ENCODE measurements at regions not wholly inside any gene's neighbourhood (a gene's known extent, or its start where the extent isn't known, plus 50 kb on each side); places are given as distances from the start of the nearest gene placed in this dataset.

DNA sequence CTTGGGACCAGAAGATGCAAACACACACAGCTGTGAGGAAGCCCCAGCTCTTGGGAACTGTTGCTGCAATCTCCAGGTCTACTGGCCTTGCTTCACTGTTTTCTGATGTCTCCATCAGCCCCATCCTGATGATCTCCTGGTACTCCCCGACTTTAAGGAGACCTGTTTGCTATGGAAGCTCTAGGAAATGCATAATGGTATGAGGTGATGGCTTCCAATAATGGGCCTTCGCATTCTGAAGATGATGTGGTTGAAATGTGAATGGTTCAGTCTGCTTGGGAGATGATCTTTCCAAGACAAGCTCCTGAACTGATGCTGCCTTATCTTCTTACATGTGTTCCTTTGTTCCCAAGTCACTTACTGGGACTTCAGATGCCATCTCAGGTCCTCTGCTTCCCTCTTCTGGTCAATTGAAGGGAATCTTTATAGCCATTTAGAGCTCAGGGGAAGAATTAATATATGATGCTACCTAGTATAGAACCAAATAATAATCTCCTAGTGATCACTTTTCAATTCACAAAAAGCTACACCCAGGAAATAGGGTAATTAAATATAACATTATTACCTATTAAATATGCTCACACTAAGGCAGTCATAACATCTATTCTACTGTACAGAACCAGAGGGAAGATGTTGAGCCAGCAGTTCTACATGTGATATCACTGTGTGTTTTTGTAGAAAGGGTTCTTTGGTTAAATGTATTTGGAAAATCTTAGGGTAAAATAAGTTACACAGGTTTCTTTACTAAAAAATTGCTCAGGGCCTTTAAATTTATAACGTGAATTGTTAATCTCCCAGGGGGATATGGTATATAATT is 73.9 kb upstream of the VTCN1 start:
- intact Hi-C loops (cut with DNase I, micrococcal nuclease): loop anchor here (5.0 to 10.0 kb wide), 3 partner anchors 160 to 220 kb away; partner anchors contain the start of genes TRIM45 (in 1 of the 2) and TTF2 (in 1 of the 2)
- no peaks in the 10 kb centered on the region for H3K36me3 ChIP-seq (ENCODE audit: low read depth)
- TF ChIP-seq, protein P1, sequence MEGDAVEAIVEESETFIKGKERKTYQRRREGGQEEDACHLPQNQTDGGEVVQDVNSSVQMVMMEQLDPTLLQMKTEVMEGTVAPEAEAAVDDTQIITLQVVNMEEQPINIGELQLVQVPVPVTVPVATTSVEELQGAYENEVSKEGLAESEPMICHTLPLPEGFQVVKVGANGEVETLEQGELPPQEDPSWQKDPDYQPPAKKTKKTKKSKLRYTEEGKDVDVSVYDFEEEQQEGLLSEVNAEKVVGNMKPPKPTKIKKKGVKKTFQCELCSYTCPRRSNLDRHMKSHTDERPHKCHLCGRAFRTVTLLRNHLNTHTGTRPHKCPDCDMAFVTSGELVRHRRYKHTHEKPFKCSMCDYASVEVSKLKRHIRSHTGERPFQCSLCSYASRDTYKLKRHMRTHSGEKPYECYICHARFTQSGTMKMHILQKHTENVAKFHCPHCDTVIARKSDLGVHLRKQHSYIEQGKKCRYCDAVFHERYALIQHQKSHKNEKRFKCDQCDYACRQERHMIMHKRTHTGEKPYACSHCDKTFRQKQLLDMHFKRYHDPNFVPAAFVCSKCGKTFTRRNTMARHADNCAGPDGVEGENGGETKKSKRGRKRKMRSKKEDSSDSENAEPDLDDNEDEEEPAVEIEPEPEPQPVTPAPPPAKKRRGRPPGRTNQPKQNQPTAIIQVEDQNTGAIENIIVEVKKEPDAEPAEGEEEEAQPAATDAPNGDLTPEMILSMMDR (IDR thresholded peaks at IDR 0.05): peak; percentile 15
- no peak overlapping the region for H3K4me3 ChIP-seq
- H3K9me3 ChIP-seq: no peaks in the 10 kb centered on the region
- DNase-seq (peak in 1 of 3 donors; percentile 11), ATAC-seq (peak; percentile 75)
- no peaks in the 10 kb centered on the region for H3K4me1 ChIP-seq (ENCODE audit: low read depth)

DNA sequence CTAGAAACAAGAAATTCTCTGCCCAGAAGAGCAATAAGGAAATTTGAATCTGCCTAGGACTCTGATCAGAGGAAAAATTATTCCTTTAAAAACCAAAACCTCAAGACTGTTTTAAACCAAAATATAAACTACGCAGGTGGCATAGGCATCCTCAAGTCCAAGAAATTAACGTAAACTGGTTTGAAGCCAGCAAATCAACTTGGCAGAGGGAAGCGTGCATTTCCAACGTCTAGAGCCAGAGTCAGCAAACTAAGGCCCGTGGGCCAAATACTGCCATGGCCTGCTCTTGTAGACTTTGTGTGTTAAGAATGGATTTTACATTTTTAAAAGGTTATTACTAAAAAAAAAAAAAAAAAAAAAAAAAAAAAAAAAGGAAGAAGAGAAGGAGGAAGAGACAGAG is 67.8 kb upstream of the VTCN1 start:
- DNase-seq (no peak), ATAC-seq (no peak)
- H3K4me3 ChIP-seq: no peak overlapping the region
- H3K36me3 ChIP-seq (ENCODE audit: low read depth): no peaks in the 10 kb centered on the region
- no peaks in the 10 kb centered on the region for H3K4me1 ChIP-seq (ENCODE audit: low read depth)
- H3K9me3 ChIP-seq: no peaks in the 10 kb centered on the region
- intact Hi-C loops (cut with DNase I, micrococcal nuclease): no loop called here
- TF ChIP-seq, protein P1 (IDR thresholded peaks at IDR 0.05): no peak

DNA sequence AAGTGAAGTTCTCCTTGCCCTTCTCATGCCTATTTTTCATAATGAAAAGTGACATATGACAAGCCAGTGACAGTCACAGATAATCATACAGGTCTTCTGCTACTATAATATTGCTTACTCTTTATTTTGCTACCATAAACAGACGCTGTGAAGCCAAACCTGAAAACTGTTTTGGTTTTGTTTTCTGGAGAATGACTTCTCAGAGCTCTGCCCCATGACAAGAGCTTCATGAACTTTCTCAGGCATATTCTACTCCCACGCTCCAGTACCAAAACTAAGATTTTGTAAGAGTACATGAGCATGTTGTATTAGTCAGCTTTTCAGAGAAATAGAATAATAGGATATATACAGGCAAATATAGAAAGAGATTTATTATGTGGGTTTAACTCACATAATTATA is 64.3 kb upstream of the VTCN1 start:
- DNase-seq (no peak), ATAC-seq (no peak)
- intact Hi-C loops (cut with DNase I, micrococcal nuclease): no loop called here
- H3K4me3 ChIP-seq: no peak overlapping the region
- H3K36me3 ChIP-seq (ENCODE audit: low read depth): no peaks in the 10 kb centered on the region
- H3K9me3 ChIP-seq: no peaks in the 10 kb centered on the region
- TF ChIP-seq, protein P1 (IDR thresholded peaks at IDR 0.05): no peak
- H3K4me1 ChIP-seq (ENCODE audit: low read depth): no peaks in the 10 kb centered on the region

DNA sequence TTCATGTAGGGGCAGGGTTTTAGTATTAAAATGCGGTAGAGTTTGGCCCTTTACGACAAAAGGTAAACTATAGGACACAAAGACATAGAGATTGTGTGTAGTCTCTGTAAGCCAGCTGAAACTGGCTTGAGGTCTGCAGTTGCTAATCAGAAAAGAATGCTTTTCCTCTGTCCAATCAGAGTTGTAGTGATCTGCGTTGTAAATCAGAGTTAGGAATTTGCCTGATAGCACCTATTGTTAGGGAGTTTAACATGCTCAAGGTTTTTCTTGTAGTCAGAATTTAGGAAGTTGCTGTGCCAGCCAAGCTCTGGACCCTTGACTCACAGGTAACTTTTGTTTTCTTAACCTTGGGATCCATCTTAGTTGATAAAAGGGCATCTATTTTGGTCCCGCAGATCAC is 61.2 kb upstream of the VTCN1 start:
- DNase-seq: no peak
- TF ChIP-seq, protein P1 (IDR thresholded peaks at IDR 0.05): no peak
- H3K9me3 ChIP-seq: no peaks in the 10 kb centered on the region
- H3K4me1 ChIP-seq (ENCODE audit: low read depth): no peaks in the 10 kb centered on the region
- H3K4me3 ChIP-seq: no peak overlapping the region
- ATAC-seq: no peak
- intact Hi-C loops (cut with DNase I, micrococcal nuclease): no loop called here
- H3K36me3 ChIP-seq (ENCODE audit: low read depth): no peaks in the 10 kb centered on the region

DNA sequence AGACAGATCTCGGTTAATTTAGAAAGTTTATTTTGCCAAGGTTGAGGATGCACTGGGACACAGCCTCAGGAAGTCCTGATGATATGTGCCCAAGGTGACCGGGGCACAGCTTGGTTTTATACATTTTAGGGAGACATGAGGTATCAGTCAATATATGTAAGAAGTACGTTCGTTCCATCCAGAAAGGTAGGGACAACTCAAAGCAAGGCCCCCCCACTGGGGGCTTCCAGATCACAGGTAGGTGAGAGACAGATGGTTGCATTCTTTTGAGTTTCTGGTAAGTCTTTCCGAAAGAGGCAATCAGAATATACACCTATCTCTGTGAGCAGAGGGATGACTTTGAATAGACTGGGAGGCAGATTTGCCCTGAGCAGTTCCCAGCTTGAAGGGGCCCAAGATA is 60.4 kb upstream of the VTCN1 start:
- Histone ChIP-seq H3K4me3 (no peak overlapping the region), H3K36me3 (ENCODE audit: low read depth) (no peaks in the 10 kb centered on the region), H3K9me3 (no peaks in the 10 kb centered on the region), H3K4me1 (ENCODE audit: low read depth) (no peaks in the 10 kb centered on the region)
- TF ChIP-seq, protein P1 (IDR thresholded peaks at IDR 0.05): no peak
- intact Hi-C loops (cut with DNase I, micrococcal nuclease): no loop called here
- no peak for DNase-seq
- ATAC-seq: no peak
